Right lobe of liver (tissue), 4 donors: ENCODE measurements at regions not wholly inside any gene's neighbourhood (a gene's known extent, or its start where the extent isn't known, plus 50 kb on each side); places are given as distances from the start of the nearest gene placed in this dataset.

Experiments
- CTCF ChIP-seq, 4 donors: fragments of 200-600 bp in 3 of 4; fragments of 450-650 bp in 1 of 4; IDR thresholded peaks; one replicate each; pipeline versions ENCODE4 v1.5.1 to v1.8.0; 2016 to 2022; ENCODE audit warnings: antibody characterized with exemption in 4 of 4, mild to moderate bottlenecking in 2 of 4
- POLR2A ChIP-seq: fragments of 450-650 bp; IDR thresholded peaks from one replicate; pipeline ENCODE4 v1.6.1; 2017; ENCODE audit warnings: antibody characterized with exemption, mild to moderate bottlenecking
- donor health status: DM: no; HTN: no; CAD: no.
- donor health status: DM: no; HTN: no; CAD: no.
- donor health status: DM: no; HTN: yes; CAD: no.

GRCh38 chr15:35929740-35930444 is 383.9 kb upstream of the DPH6 start:
- TF ChIP-seq POLR2A (no peak), CTCF (IDR thresholded peaks at IDR 0.05) (no peak)
